Natural killer cell treated with Interleukin-12 subunit alpha and Interleukin-12 subunit beta and Interleukin-15 and Interleukin-18, amount 100 ng/mL, for 72 hours (primary cell): ENCODE measurements at regions not wholly inside any gene's neighbourhood (a gene's known extent, or its start where the extent isn't known, plus 50 kb on each side); places are given as distances from the start of the nearest gene placed in this dataset.

Experiments used
- ATAC-seq, 2 donors: fragments of 150-1000 bp; cut with Tn5 transposase in 1 of 2; sonication (Bioruptor Pico), chemical (Tn5 transposase) in 1 of 2; 2 replicates each; pipeline ENCODE4 v1.10.0; 2021
- DNase-seq: peaks from one replicate; pipeline ENCODE4 v3.0.0; 2022; ENCODE audit warnings: low spot score
- H3K27ac Mint-ChIP-seq, 2 donors: 1 replicate in 1 of 2; 2 replicates in 1 of 2; pipeline ENCODE4 v1.8.0; 2022; ENCODE audit warnings: mixed read lengths in 2 of 2, mild to moderate bottlenecking in 1 of 2, moderate library complexity in 1 of 2
- H3K27me3 Mint-ChIP-seq, 2 donors: 1 replicate in 1 of 2; 2 replicates in 1 of 2; pipeline ENCODE4 v1.8.0; 2022; ENCODE audit warnings: mixed read lengths in 2 of 2
- H3K36me3 Mint-ChIP-seq: one replicate; pipeline ENCODE4 v1.8.0; 2022; ENCODE audit warnings: mixed read lengths
- H3K4me1 Mint-ChIP-seq, 2 donors: 1 replicate in 1 of 2; 2 replicates in 1 of 2; pipeline ENCODE4 v1.8.0; 2022; ENCODE audit warnings: low read depth in 2 of 2, mixed read lengths in 2 of 2, mild to moderate bottlenecking in 1 of 2
- H3K4me3 Mint-ChIP-seq: one replicate; pipeline ENCODE4 v1.8.0; 2022; ENCODE audit warnings: mixed read lengths
- H3K9me3 Mint-ChIP-seq: 2 replicates; pipeline ENCODE4 v1.8.0; 2022; ENCODE audit warnings: mixed read lengths

DNA sequence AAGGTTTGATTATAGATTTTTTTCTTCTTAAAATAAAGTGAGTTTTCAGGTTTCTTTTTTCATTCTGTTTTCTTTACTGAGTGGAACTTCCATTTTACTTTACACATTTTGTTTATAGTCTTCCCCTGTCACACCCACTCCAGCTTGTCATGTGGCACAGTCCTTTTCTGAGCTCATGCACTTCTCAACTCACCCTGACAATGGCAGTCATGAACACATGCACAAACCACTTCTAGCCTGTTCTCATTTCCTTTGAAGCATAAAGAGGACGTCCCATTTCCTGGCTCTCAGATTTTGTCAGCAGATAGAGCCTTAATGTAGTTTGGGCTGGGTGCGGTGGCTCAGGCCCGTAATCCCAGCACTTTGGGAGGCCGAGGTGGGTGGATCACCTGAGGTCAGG is 168.0 kb downstream of the AHSP start:
- H3K36me3 Mint-ChIP-seq: no peaks in the 10 kb centered on the region

DNA sequence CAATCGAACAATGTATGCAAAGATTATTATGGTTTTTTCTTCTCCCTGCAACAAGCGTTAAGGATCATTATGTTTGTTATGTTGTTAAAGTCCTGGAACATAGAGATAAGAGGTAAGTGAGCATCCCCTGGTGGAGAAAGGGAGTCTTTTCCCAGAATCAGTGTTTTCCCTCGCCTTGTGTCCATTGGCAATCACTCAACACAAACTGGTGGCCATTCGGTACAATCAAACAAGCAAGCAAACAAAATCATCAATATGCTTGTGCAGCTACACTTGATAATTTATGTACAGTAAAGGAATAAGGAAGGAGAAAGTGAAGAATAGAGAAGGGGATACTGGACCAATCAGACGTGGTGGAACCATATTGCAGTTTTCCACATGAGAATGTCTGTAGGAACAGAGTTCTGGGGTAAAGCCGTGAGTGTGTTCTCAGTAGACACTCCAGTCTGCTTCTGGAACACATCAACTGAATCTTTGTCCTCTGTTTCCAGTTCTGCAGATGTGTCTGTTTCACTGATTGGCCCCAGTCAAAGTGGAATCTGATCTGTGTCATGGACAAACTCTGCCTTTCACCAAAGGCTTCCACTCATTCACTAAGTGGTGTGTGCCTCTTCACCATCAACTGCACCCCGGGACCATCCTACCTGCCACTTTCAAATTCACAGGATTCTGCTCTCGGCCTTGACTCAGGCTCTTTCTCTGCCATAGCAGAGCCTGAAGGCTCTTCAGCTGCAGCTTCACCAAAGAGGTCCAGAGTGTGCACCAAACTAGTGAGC is 169.5 kb downstream of the AHSP start:
- no peak overlapping the region for H3K27ac Mint-ChIP-seq
- ATAC-seq (no peak), DNase-seq (no peak)
- H3K9me3 Mint-ChIP-seq: no peaks in the 10 kb centered on the region
- no peaks in the 10 kb centered on the region for H3K27me3 Mint-ChIP-seq
- H3K36me3 Mint-ChIP-seq: peaks cover 7% of the 10 kb centered on the region
- H3K4me3 Mint-ChIP-seq: no peak overlapping the region
- peaks cover 15 to 16% of the 10 kb centered on the region in 2 donors for H3K4me1 Mint-ChIP-seq

More for the DNA sequence above, 168.0 kb downstream of the AHSP start:
- Mint-ChIP-seq H3K4me3 (no peak overlapping the region), H3K4me1 (peaks cover 0 to 2% of the 10 kb centered on the region in 2 donors), H3K9me3 (no peaks in the 10 kb centered on the region), H3K27ac (no peak overlapping the region), H3K27me3 (peaks cover 0 to 2% of the 10 kb centered on the region in 2 donors)
- peak; percentile 62 to 83 for ATAC-seq
- DNase-seq: no peak

- DNase-seq: no peak
- Mint-ChIP-seq H3K4me1 (peaks cover 20 to 22% of the 10 kb centered on the region in 2 donors), H3K4me3 (no peak overlapping the region), H3K27me3 (no peaks in the 10 kb centered on the region), H3K36me3 (peaks cover 7% of the 10 kb centered on the region), H3K27ac (no peak overlapping the region), H3K9me3 (no peaks in the 10 kb centered on the region)
- no peak for ATAC-seq
Measured at GRCh38 chr16:31697744-31698125, 170.0 kb downstream of the AHSP start.

DNA sequence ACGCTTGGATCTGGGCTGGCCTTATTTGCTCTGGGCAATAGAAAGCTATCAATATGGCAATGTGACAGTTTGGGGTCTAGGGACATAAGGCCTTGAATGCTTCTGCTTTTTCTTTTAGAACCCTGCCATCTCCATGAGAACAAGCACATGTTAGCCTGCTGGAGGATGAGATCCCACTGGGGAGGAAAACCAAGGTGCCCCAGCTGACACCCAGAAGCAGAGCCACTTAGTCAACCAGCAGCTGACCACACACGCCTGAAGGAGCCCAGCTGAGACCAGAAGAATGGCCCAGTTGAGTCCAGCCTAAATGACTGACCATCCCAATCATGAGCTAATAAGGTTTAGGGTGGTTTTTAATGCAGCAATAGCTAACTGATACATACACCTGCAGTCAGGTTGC is 171.2 kb downstream of the AHSP start:
- ATAC-seq: no peak
- no peak overlapping the region for H3K27ac Mint-ChIP-seq
- no peaks in the 10 kb centered on the region for H3K9me3 Mint-ChIP-seq
- no peak for DNase-seq
- no peaks in the 10 kb centered on the region for H3K27me3 Mint-ChIP-seq
- peaks cover 7% of the 10 kb centered on the region for H3K36me3 Mint-ChIP-seq
- H3K4me3 Mint-ChIP-seq: no peak overlapping the region
- peaks cover 23 to 25% of the 10 kb centered on the region in 2 donors for H3K4me1 Mint-ChIP-seq

GRCh38 chr16:31699601-31700000 is 171.9 kb downstream of the AHSP start:
- no peak for ATAC-seq
- Mint-ChIP-seq H3K27me3 (no peaks in the 10 kb centered on the region), H3K4me3 (peak overlapping the region; percentile 88), H3K36me3 (peaks cover 7% of the 10 kb centered on the region), H3K4me1 (peaks cover 23 to 25% of the 10 kb centered on the region in 2 donors), H3K9me3 (no peaks in the 10 kb centered on the region), H3K27ac (peak overlapping the region; percentile 92 to 98)
- DNase-seq: no peak

GRCh38 chr16:31700200-31700529 is 172.5 kb downstream of the AHSP start:
- peaks cover 23 to 25% of the 10 kb centered on the region in 2 donors for H3K4me1 Mint-ChIP-seq
- H3K9me3 Mint-ChIP-seq: no peaks in the 10 kb centered on the region
- no peak for DNase-seq
- peaks cover 7% of the 10 kb centered on the region for H3K36me3 Mint-ChIP-seq
- peak overlapping the region; percentile 88 for H3K4me3 Mint-ChIP-seq
- peak overlapping the region; percentile 92 to 98 for H3K27ac Mint-ChIP-seq
- ATAC-seq: no peak
- H3K27me3 Mint-ChIP-seq: no peaks in the 10 kb centered on the region

GRCh38 chr16:31700530-31701388 is 172.8 kb upstream of the ZNF267 start:
- ATAC-seq: peak; percentile 82 to 88
- peak overlapping the region; percentile 88 for H3K4me3 Mint-ChIP-seq
- peak overlapping the region; percentile 92 to 98 for H3K27ac Mint-ChIP-seq
- H3K9me3 Mint-ChIP-seq: no peaks in the 10 kb centered on the region
- H3K4me1 Mint-ChIP-seq: peaks cover 23 to 25% of the 10 kb centered on the region in 2 donors
- H3K36me3 Mint-ChIP-seq: peaks cover 7% of the 10 kb centered on the region
- peak; percentile 79 for DNase-seq
- no peaks in the 10 kb centered on the region for H3K27me3 Mint-ChIP-seq

DNA sequence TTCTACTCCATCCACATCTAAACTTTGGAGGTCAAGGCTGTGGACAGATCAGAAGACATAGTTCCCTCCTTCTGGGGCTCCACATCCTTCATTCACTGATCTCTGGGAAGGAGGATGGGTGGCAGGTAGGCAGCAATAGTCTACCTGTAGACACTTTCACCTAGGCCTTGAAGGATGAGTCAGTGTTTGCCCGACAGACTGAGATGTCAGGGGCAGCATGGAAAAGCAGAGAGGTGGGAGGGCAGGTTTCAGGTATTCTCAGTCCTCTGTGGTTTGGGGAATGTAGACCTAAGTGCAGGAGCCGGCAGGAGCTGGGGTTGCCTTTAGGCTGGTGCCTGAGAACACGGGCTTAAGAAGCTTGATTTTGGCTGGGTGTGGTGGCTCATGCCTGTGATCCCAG is 171.9 kb upstream of the ZNF267 start:
- Mint-ChIP-seq H3K4me3 (peak overlapping the region; percentile 88), H3K4me1 (peaks cover 23 to 25% of the 10 kb centered on the region in 2 donors), H3K36me3 (peaks cover 7% of the 10 kb centered on the region), H3K27ac (peak overlapping the region; percentile 92 to 98), H3K9me3 (no peaks in the 10 kb centered on the region), H3K27me3 (no peaks in the 10 kb centered on the region)
- no peak for DNase-seq
- no peak for ATAC-seq

- ATAC-seq (no peak), DNase-seq (no peak)
- peaks cover 10% of the 10 kb centered on the region for H3K36me3 Mint-ChIP-seq
- H3K9me3 Mint-ChIP-seq: no peaks in the 10 kb centered on the region
- peaks cover 23 to 29% of the 10 kb centered on the region in 2 donors for H3K4me1 Mint-ChIP-seq
- H3K27ac Mint-ChIP-seq: peak overlapping the region; percentile 92 to 98
- peak overlapping the region; percentile 88 for H3K4me3 Mint-ChIP-seq
- H3K27me3 Mint-ChIP-seq: no peaks in the 10 kb centered on the region
Measured at GRCh38 chr16:31702796-31703195, 170.8 kb upstream of the ZNF267 start.

DNA sequence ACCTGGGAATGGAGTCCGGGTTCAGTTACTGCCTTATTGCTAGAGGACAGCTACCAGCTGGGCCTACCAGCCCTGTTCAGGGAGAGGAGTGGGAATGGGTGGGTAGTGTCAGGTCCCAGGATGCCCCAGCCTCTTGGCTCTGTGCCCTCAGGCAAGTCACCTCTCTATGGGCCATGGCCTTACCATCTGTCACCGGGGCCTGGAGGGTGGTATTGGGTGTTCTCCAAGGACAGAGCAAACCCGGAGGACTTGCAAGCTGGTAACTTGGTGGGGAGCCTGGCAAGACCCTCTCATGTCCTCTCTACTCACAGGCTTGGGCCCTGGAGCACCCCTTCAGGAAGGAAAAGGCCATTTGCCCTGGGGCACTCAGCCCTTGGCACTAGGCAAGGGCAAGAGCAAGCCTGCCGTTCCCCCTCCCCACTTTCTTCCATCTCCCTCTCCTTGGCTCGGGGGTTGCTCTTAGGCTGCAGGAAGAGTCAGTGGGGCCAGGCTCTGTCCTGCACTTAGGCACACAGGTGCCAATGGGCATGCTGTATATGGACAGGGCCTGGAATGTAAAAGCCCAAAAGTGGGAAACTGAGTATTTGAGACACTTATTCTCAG is 170.0 kb upstream of the ZNF267 start:
- H3K4me1 Mint-ChIP-seq: peaks cover 29 to 30% of the 10 kb centered on the region in 2 donors
- H3K4me3 Mint-ChIP-seq: no peak overlapping the region
- no peaks in the 10 kb centered on the region for H3K9me3 Mint-ChIP-seq
- peak overlapping the region in 1 of 2 donors; percentile 98 for H3K27ac Mint-ChIP-seq
- H3K27me3 Mint-ChIP-seq: no peaks in the 10 kb centered on the region
- DNase-seq (no peak), ATAC-seq (no peak)
- H3K36me3 Mint-ChIP-seq: peaks cover 11% of the 10 kb centered on the region

DNA sequence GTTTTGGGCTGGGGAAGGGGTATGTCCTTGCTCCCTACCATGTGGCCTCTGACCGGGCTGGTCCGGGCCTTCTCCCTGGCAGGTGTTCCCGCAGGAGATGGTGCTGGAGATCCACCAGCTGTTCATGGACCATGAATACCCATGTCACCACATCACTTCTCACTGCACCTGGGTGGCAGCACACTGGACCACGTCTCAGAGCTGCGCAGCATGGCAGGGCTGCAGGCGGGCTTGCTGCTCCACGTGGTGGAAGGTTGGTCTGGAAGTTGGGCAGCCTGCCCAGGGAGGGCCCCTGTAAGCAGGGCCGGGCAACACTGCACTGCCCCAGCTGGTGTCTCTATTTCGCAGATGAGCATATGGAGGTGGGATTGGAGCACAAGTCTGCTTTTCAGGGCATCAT is 169.5 kb upstream of the ZNF267 start:
- no peak overlapping the region for H3K27ac Mint-ChIP-seq
- no peak overlapping the region for H3K4me3 Mint-ChIP-seq
- H3K27me3 Mint-ChIP-seq: no peaks in the 10 kb centered on the region
- peaks cover 11% of the 10 kb centered on the region for H3K36me3 Mint-ChIP-seq
- H3K4me1 Mint-ChIP-seq: peaks cover 29 to 30% of the 10 kb centered on the region in 2 donors
- DNase-seq (no peak), ATAC-seq (no peak)
- H3K9me3 Mint-ChIP-seq: no peaks in the 10 kb centered on the region

DNA sequence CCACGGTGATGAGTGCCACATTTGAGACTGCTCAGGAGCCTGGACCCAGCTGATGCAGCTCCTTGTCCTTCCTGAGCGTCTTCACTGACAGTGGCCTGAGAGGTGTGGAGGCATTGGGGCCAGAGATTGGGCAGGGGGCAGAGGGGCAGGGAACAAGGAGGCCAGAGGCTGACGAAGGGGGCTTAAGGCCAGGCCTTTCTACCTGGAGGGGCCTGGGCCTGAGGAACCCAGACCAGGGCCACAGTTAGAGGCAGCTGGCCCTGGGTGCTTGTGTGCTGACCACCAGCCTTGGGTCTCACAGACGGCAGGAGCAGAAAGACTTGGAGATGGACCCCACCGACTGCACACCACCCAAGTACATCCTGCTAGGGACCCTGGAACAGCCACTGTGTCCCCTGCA is 168.2 kb upstream of the ZNF267 start:
- H3K27me3 Mint-ChIP-seq: no peaks in the 10 kb centered on the region
- H3K36me3 Mint-ChIP-seq: peaks cover 15% of the 10 kb centered on the region
- no peak overlapping the region for H3K4me3 Mint-ChIP-seq
- DNase-seq: no peak
- H3K27ac Mint-ChIP-seq: no peak overlapping the region
- peaks cover 28 to 35% of the 10 kb centered on the region in 2 donors for H3K4me1 Mint-ChIP-seq
- H3K9me3 Mint-ChIP-seq: no peaks in the 10 kb centered on the region
- no peak for ATAC-seq

DNA sequence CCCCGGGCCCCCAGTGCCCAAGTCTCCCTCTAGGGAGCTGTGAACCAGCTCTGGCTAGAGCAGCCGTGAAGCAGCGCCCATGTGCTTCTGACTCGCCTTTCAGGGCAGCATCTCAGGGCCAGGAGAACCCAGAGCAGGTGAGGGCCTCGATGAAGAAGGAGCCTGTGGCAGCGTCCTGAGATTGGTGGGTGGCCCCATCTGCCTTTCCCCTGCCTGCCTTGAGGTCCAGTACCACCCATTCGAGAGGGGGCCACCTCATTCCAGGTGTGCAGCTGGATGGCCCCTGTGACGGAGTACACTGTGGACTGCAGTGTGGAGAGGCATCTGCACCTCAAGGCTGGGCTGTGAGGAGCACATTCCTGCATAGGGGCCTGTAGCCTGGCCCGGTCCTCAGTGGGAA is 167.3 kb upstream of the ZNF267 start:
- Mint-ChIP-seq H3K4me1 (peaks cover 21 to 28% of the 10 kb centered on the region in 2 donors), H3K27me3 (no peaks in the 10 kb centered on the region), H3K36me3 (peaks cover 13% of the 10 kb centered on the region), H3K9me3 (no peaks in the 10 kb centered on the region), H3K4me3 (no peak overlapping the region), H3K27ac (no peak overlapping the region)
- no peak for ATAC-seq
- no peak for DNase-seq

GRCh38 chr16:31706925-31707324 is 166.7 kb upstream of the ZNF267 start:
- no peaks in the 10 kb centered on the region for H3K9me3 Mint-ChIP-seq
- H3K4me3 Mint-ChIP-seq: no peak overlapping the region
- H3K27me3 Mint-ChIP-seq: no peaks in the 10 kb centered on the region
- no peak overlapping the region for H3K27ac Mint-ChIP-seq
- DNase-seq (no peak), ATAC-seq (no peak)
- H3K36me3 Mint-ChIP-seq: peaks cover 8% of the 10 kb centered on the region
- peaks cover 18 to 23% of the 10 kb centered on the region in 2 donors for H3K4me1 Mint-ChIP-seq
